ENCODE measurements at regions not wholly inside any gene's neighbourhood (a gene's known extent, or its start where the extent isn't known, plus 50 kb on each side); places are given as distances from the start of the nearest gene placed in this dataset. TPM values are rescaled to one million over a fixed set of nuclear protein-coding genes. Genes with fewer than 3 reads are reported as not detected.

GRCh38 chr1:34681480-34682451 lies 73.1 kb upstream of the GJB5 start:
- DNase-seq (ENCODE audit: low spot score): no peak
- intact Hi-C loops (cut with DNase I): no loop called here

DNA sequence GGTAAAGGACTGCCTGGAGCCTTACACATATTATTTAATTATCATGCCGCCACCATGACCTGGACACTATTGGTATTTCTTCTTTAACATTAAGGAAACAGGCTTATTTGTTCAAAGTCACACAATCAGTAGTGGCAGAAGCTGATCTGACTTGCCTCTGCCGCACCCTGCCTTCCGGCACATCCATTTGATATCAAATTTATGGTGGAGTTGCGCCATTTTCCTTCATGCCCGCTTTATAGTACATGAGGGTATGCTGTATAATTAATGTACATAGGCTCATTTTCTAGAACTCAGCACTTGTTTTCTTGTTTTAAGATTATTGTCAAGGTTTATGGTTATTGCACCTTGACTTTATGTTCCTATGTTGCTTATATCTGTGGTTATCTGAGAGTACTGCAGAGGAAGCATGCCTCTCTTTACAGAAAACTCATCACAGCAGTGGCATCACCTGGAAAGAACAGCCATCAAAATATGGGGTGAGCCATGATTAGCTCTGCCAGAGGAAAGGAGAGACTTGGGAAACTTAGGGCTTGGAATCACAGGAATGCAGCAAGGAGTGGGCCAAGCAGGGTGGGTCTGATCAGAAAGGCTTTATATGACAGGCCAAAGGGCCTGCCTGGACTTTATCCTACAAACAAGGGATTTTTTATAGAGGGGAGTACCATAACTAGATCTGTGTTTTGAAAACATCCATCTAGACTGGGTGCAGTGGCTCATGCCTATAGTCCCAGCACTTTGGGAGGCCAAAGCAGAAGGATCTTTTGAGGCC lies 72.2 kb upstream of the GJB5 start:
- DNase-seq (ENCODE audit: low spot score): no peak
- intact Hi-C loops (cut with DNase I): no loop called here

DNA sequence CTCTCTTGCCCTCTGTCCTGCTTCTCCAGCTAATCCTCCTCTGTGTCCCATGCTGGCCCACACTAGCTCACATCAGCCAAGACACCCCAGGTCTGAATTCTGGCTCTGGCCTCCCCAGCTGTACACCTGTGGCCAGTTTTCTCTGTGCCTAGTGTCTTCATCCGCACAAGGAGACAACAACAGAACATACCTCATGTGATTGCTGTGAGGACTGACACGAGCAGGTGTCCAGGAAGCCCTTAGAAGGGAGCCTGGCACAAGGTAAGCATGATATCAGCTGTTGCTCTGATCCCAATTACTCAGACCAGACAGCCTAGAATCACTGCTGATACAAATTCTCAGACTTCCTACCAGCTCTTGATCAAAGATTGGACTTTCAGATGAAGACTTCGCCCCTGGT lies 71.2 kb upstream of the GJB5 start:
- DNase-seq (ENCODE audit: low spot score): no peak
- intact Hi-C loops (cut with DNase I): no loop called here

DNA sequence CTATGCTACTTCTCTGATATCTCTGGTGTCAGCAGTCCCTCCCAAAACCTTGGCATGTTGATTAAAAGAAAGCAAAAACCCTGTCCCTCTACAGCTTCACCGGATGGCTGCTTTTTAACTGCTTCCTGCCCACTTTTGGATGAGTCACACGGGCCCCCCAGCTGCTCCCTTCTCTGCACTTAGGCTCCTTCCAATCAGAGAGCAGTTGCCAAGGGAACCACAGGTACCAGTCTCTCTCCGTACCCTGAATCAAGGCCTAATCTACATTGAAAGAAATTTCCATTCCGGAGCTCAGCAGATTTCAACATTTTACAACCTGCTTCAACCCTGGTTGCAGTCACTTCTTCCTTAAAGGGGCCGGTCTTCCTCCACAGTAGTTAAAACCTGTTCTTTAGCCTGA lies 70.6 kb upstream of the GJB5 start:
- DNase-seq (ENCODE audit: low spot score): no peak
- intact Hi-C loops (cut with DNase I): no loop called here

- intact Hi-C loops (cut with DNase I): no loop called here
- no peak for DNase-seq (ENCODE audit: low spot score)
Measured at GRCh38 chr1:34685225-34685624, 69.6 kb upstream of the GJB5 start.

- intact Hi-C loops (cut with DNase I): no loop called here
- no peak for DNase-seq (ENCODE audit: low spot score)
Measured at GRCh38 chr1:34686531-34686930, 68.3 kb upstream of the GJB5 start.

DNA sequence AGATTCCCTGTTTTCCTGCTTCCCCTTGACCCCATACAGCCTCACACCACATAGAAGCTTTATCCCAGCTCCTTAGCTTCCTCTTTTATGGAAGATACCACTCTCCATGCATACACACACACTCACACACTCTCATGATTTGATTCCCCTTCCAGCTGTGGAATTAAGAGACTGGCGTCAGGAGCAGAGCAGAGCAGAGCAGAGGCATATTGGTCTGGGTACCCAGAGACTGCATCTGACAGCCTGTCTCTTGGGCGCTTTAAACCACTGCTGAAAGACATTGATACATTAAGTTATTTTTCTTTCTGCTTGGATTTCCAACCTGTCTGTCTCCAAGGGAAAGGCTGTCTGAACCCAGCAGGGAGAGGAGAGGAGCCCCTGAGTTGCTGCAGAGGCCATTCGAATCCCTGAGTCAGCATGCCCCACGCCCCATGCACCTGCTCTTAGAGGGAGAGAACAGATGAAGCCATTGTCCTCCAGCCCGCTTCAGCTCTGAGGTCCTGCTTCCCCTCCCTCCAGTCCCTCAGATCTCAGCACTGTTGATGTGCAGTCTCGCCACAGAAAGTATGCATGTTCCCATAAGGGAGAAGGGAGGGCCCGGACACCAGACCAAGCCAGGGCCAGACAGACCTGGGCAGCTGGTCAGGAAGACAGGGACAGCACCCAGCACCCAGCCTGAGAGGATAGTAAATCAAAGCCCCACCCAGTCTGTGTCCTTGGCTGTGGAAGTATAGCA lies 66.7 kb upstream of the GJB5 start:
- DNase-seq (ENCODE audit: low spot score): no peak
- intact Hi-C loops (cut with DNase I): no loop called here

DNA sequence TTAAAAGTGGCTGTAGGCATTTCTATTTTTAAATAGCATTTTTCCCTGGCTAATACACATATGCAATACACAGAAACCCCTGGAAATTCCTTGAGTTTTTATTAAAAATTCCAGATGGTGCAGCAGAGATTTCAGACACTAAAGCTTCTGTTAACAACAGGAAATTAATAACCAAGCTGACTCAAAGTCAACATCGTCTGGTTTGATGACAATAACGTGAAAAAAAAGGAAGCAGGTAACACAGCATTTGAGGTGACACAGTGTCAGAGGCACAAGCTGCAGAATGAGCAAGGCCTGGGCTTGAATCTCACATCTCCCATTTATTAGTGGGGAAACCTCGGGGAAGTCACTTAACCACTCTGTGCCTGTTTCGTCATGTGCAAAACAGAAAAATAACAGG lies 64.6 kb upstream of the GJB5 start:
- intact Hi-C loops (cut with DNase I): no loop called here
- no peak for DNase-seq (ENCODE audit: low spot score)

DNA sequence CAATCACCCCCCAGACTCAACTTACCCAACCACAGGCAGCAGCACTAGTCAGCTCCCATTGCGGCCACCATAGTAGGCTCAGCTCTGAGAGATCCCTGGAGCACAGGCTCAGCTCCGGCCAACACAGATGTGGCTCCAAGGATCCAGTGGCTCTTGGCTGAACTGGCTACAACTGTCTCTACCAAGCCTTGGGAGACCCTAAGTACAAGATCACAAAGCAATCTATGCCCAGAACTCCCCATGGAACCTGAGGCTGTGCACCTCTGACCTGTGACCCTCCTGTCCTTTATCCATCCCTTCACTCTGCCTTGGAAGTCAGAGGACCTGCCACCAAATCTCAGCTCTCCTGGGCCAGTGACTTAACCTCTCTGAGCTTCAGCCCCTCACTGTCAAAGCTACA lies 61.8 kb upstream of the GJB5 start:
- no peak for DNase-seq (ENCODE audit: low spot score)
- intact Hi-C loops (cut with DNase I): no loop called here

- DNase-seq (ENCODE audit: low spot score): no peak
- intact Hi-C loops (cut with DNase I): no loop called here
Measured at GRCh38 chr1:34694383-34694782, 60.5 kb upstream of the GJB5 start.

GRCh38 chr1:34695580-34695979 lies 59.3 kb upstream of the GJB5 start:
- DNase-seq (ENCODE audit: low spot score): no peak
- intact Hi-C loops (cut with DNase I): no loop called here

GRCh38 chr1:34696230-34696629 lies 58.6 kb upstream of the GJB5 start:
- intact Hi-C loops (cut with DNase I): no loop called here
- no peak for DNase-seq (ENCODE audit: low spot score)

DNA sequence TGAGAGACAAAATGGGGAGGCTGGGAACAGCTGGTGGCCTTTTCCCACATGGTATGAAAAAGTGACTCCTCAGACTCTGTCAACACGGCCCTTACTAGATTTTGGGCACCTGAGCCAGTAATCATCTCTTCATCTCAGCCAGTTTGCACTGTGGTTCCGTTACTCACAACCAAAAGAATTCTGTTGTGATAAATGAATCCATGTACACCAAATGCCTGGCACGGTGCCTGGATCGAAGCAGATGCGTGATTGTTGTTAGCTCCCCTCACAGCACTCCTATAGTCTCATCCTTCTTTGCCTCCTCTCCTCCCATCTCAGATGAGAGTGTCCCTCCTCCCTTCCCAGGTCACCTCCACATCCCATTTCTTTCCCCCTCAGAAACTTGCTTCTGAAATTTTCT lies 57.9 kb upstream of the GJB5 start:
- intact Hi-C loops (cut with DNase I): no loop called here
- DNase-seq (ENCODE audit: low spot score): no peak

DNA sequence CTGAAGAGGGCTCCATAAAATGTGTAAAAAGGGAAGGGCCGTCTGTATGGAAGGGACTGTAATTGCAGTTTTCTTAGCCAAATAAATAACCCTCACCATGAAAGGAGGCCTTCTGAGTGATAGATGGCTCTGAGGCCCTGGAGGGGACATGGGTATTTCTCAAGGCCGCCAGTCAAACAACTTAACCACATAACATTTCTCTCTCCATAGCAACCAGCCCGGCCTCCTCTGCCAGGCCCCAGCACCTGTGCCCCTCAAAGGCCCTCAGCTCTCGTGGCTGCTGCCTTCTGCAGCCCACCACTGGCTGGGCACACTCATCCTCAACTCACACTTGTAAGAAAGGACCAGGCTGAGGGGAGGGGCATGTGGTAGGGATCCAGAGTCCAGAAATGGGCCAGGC lies 57.0 kb upstream of the GJB5 start:
- no peak for DNase-seq (ENCODE audit: low spot score)
- intact Hi-C loops (cut with DNase I): no loop called here

DNA sequence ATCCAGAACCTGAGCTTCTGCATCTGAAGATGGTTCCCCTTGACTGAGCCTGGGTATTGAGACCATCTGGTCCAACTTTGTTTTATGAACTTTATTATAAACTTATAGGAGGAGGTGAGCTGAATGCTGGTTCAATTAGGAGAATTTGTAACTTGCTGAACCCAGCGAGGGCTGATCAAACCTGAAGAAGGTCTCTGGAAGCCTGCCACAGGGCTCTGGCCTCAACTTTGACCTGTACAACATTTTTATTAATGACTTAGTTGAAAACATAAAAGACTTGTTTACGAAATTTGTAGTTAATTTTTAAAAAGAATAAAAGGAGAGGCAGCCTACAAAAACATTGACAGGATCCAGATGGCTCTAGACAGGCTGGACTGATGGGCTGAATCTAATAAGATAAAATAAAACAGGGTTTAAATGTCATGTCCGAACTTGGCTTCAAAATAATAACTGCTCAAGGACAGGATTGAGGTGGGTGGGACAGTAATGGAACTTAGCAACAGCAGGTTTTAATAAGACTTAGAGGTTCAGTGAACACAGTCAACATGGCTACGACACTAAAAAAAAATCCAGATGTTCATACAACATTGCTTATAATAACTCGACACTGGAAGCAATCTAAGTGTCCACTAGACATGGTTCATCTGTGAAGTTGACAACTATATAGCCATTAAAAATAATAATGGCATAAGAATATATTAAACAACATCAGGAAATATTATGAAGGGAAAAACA lies 53.4 kb upstream of the GJB5 start:
- intact Hi-C loops (cut with DNase I): no loop called here
- no peak for DNase-seq (ENCODE audit: low spot score)

Small RNAs in the stretch of these regions (microRNA-seq; reads per million reads assigned to microRNA genes)
- not detected for gene MIR552

Measured in cardiac septum (tissue), 1 donor.